Activated CD4-positive, alpha-beta T cell treated with anti-CD3 and anti-CD28 coated beads, Interleukin-2, amount 10 ng/mL, durations not matched to agents 24 days and 14 days (primary cell): ENCODE measurements at regions not wholly inside any gene's neighbourhood (a gene's known extent, or its start where the extent isn't known, plus 50 kb on each side); places are given as distances from the start of the nearest gene placed in this dataset.
"Not testable (repeated sequence)": the region's sequence is repeated elsewhere in the genome, so short reads cannot be mapped to it uniquely, and the experiment has no call there.

Experiments
- DNase-seq: peaks from one replicate; pipeline ENCODE4 v3.0.0; 2022
- H3K27ac Mint-ChIP-seq: one replicate; pipeline ENCODE4 v1.8.0; 2022; ENCODE audit warnings: mild to moderate bottlenecking, mixed read lengths
- H3K27me3 Mint-ChIP-seq: one replicate; pipeline ENCODE4 v1.8.0; 2022; ENCODE audit warnings: mixed read lengths
- H3K36me3 Mint-ChIP-seq: one replicate; pipeline ENCODE4 v1.8.0; 2022; ENCODE audit warnings: low read depth, mild to moderate bottlenecking, mixed read lengths
- H3K4me1 Mint-ChIP-seq: one replicate; pipeline ENCODE4 v1.8.0; 2021; ENCODE audit warnings: mixed read lengths
- H3K4me3 Mint-ChIP-seq: one replicate; pipeline ENCODE4 v1.8.0; 2022; ENCODE audit warnings: mild to moderate bottlenecking, moderate library complexity, mixed read lengths
- H3K9me3 Mint-ChIP-seq: one replicate; pipeline ENCODE4 v1.8.0; 2021; ENCODE audit warnings: mixed read lengths
- intact Hi-C: fragments of 100-400 bp; cut with micrococcal nuclease; formaldehyde crosslinking; loops from one replicate; pipeline ENCODE4 v1.15.1; 2023

- DNase-seq, result no peak
- H3K9me3 Mint-ChIP-seq, result peaks cover under 1% of the 10 kb centered on the region
- no peak overlapping the region for H3K27ac Mint-ChIP-seq
- intact Hi-C loops, result no loop called here
- no peaks in the 10 kb centered on the region for H3K4me1 Mint-ChIP-seq
- no peaks in the 10 kb centered on the region for H3K27me3 Mint-ChIP-seq
- no peaks in the 10 kb centered on the region for H3K36me3 Mint-ChIP-seq
- H3K4me3 Mint-ChIP-seq, result no peak overlapping the region
Observed at GRCh38 chr10:124319926-124320391, 98.8 kb downstream of the OAT start.

- H3K36me3 Mint-ChIP-seq, H3K4me1 Mint-ChIP-seq, H3K27me3 Mint-ChIP-seq, H3K4me3 Mint-ChIP-seq, H3K27ac Mint-ChIP-seq, DNase-seq, intact Hi-C loops, H3K9me3 Mint-ChIP-seq: not testable (repeated sequence)
Observed at GRCh38 chr10:124319520-124319919, 99.2 kb downstream of the OAT start.

- H3K9me3 Mint-ChIP-seq, result peaks cover 3% of the 10 kb centered on the region
- H3K27ac Mint-ChIP-seq, result no peak overlapping the region
- H3K4me3 Mint-ChIP-seq, result no peak overlapping the region
- no peaks in the 10 kb centered on the region for H3K36me3 Mint-ChIP-seq
- DNase-seq, result no peak
- H3K4me1 Mint-ChIP-seq, result no peaks in the 10 kb centered on the region
- intact Hi-C loops, result no loop called here
- peaks cover 1% of the 10 kb centered on the region for H3K27me3 Mint-ChIP-seq
Observed at GRCh38 chr10:124318811-124319210, 99.9 kb downstream of the OAT start.

- Mint-ChIP-seq H3K27me3 (peaks cover 1% of the 10 kb centered on the region), H3K36me3 (no peaks in the 10 kb centered on the region), H3K27ac (no peak overlapping the region), H3K9me3 (peaks cover 3% of the 10 kb centered on the region), H3K4me3 (no peak overlapping the region), H3K4me1 (no peaks in the 10 kb centered on the region)
- no peak for DNase-seq
- intact Hi-C loops, result no loop called here
Observed at GRCh38 chr10:124318076-124318475, 100.6 kb downstream of the OAT start.

GRCh38 chr10:124316326-124316725 is 102.4 kb downstream of the OAT start:
- H3K27me3 Mint-ChIP-seq, result peaks cover 1% of the 10 kb centered on the region
- H3K4me1 Mint-ChIP-seq, result no peaks in the 10 kb centered on the region
- H3K27ac Mint-ChIP-seq, result no peak overlapping the region
- no peak overlapping the region for H3K4me3 Mint-ChIP-seq
- H3K36me3 Mint-ChIP-seq, result no peaks in the 10 kb centered on the region
- H3K9me3 Mint-ChIP-seq, result peaks cover 3% of the 10 kb centered on the region
- intact Hi-C loops, result no loop called here
- DNase-seq, result no peak

GRCh38 chr10:124315591-124316270 is 103.0 kb downstream of the OAT start:
- intact Hi-C loops, result no loop called here
- Mint-ChIP-seq H3K27me3 (peaks cover 1% of the 10 kb centered on the region), H3K4me1 (no peaks in the 10 kb centered on the region), H3K4me3 (no peak overlapping the region), H3K36me3 (no peaks in the 10 kb centered on the region), H3K9me3 (peaks cover 3% of the 10 kb centered on the region), H3K27ac (no peak overlapping the region)
- DNase-seq, result no peak

- Mint-ChIP-seq H3K27ac (no peak overlapping the region), H3K27me3 (peaks cover 8% of the 10 kb centered on the region), H3K4me3 (no peak overlapping the region), H3K36me3 (no peaks in the 10 kb centered on the region), H3K4me1 (no peaks in the 10 kb centered on the region), H3K9me3 (peaks cover 3% of the 10 kb centered on the region)
- intact Hi-C loops, result no loop called here
- no peak for DNase-seq
Observed at GRCh38 chr10:124313374-124313773, 105.3 kb downstream of the OAT start.

GRCh38 chr10:124308811-124309210 is 109.9 kb downstream of the OAT start:
- H3K9me3 Mint-ChIP-seq, result no peaks in the 10 kb centered on the region
- no peak overlapping the region for H3K27ac Mint-ChIP-seq
- DNase-seq, result no peak
- no peaks in the 10 kb centered on the region for H3K36me3 Mint-ChIP-seq
- H3K4me3 Mint-ChIP-seq, result no peak overlapping the region
- H3K27me3 Mint-ChIP-seq, result peaks cover 7% of the 10 kb centered on the region
- no peaks in the 10 kb centered on the region for H3K4me1 Mint-ChIP-seq
- intact Hi-C loops, result no loop called here

- Mint-ChIP-seq H3K4me1 (no peaks in the 10 kb centered on the region), H3K27me3 (peaks cover 7% of the 10 kb centered on the region), H3K27ac (no peak overlapping the region), H3K4me3 (no peak overlapping the region), H3K9me3 (no peaks in the 10 kb centered on the region), H3K36me3 (no peaks in the 10 kb centered on the region)
- DNase-seq, result no peak
- intact Hi-C loops, result no loop called here
Observed at GRCh38 chr10:124308056-124308645, 110.6 kb downstream of the OAT start.

GRCh38 chr10:124307591-124307990 is 111.1 kb downstream of the OAT start:
- peaks cover 7% of the 10 kb centered on the region for H3K27me3 Mint-ChIP-seq
- H3K27ac Mint-ChIP-seq, result no peak overlapping the region
- no peaks in the 10 kb centered on the region for H3K9me3 Mint-ChIP-seq
- no peaks in the 10 kb centered on the region for H3K36me3 Mint-ChIP-seq
- DNase-seq, result no peak
- H3K4me1 Mint-ChIP-seq, result no peaks in the 10 kb centered on the region
- no peak overlapping the region for H3K4me3 Mint-ChIP-seq
- intact Hi-C loops, result no loop called here

- Mint-ChIP-seq H3K27ac (no peak overlapping the region), H3K4me1 (no peaks in the 10 kb centered on the region), H3K27me3 (peaks cover 7% of the 10 kb centered on the region), H3K4me3 (no peak overlapping the region), H3K36me3 (no peaks in the 10 kb centered on the region), H3K9me3 (no peaks in the 10 kb centered on the region)
- intact Hi-C loops, result no loop called here
- no peak for DNase-seq
Observed at GRCh38 chr10:124306922-124307371, 111.8 kb downstream of the OAT start.

- no peak for DNase-seq
- no peaks in the 10 kb centered on the region for H3K36me3 Mint-ChIP-seq
- intact Hi-C loops, result no loop called here
- H3K4me3 Mint-ChIP-seq, result no peak overlapping the region
- H3K27me3 Mint-ChIP-seq, result peaks cover 7% of the 10 kb centered on the region
- H3K27ac Mint-ChIP-seq, result no peak overlapping the region
- H3K4me1 Mint-ChIP-seq, result no peaks in the 10 kb centered on the region
- no peaks in the 10 kb centered on the region for H3K9me3 Mint-ChIP-seq
Observed at GRCh38 chr10:124306520-124306919, 112.2 kb downstream of the OAT start.

GRCh38 chr10:124305984-124306383 is 112.7 kb downstream of the OAT start:
- DNase-seq, result no peak
- Mint-ChIP-seq H3K4me1 (no peaks in the 10 kb centered on the region), H3K36me3 (no peaks in the 10 kb centered on the region), H3K9me3 (peaks cover under 1% of the 10 kb centered on the region), H3K4me3 (no peak overlapping the region), H3K27me3 (peaks cover 7% of the 10 kb centered on the region), H3K27ac (no peak overlapping the region)
- intact Hi-C loops, result no loop called here

GRCh38 chr10:124305131-124305530 is 113.6 kb downstream of the OAT start:
- no peaks in the 10 kb centered on the region for H3K4me1 Mint-ChIP-seq

More at GRCh38 chr10:124305131-124305530, 113.6 kb downstream of the OAT start:
- H3K9me3 Mint-ChIP-seq, result peaks cover 5% of the 10 kb centered on the region
- peaks cover 7% of the 10 kb centered on the region for H3K27me3 Mint-ChIP-seq
- no peak for DNase-seq
- no peaks in the 10 kb centered on the region for H3K36me3 Mint-ChIP-seq
- no peak overlapping the region for H3K27ac Mint-ChIP-seq
- H3K4me3 Mint-ChIP-seq, result no peak overlapping the region
- intact Hi-C loops, result no loop called here
